MM.1S (cell line): ENCODE measurements at regions not wholly inside any gene's neighbourhood (a gene's known extent, or its start where the extent isn't known, plus 50 kb on each side); places are given as distances from the start of the nearest gene placed in this dataset.

Experiments
- EZH2phosphoT487 ChIP-seq: fragments of 300-600 bp; sonication (generic); IDR thresholded peaks from 2 replicates; pipeline ENCODE4 v1.6.1; 2018; ENCODE audit warnings: antibody characterized with exemption, low read length
- TF ChIP-seq, protein P1 (sequence below): fragments of 300-600 bp; sonication (generic); IDR thresholded peaks from 2 replicates; pipeline ENCODE4 v1.5.1; 2016; ENCODE audit warnings: antibody characterized with exemption, low read length, mixed read lengths

DNA sequence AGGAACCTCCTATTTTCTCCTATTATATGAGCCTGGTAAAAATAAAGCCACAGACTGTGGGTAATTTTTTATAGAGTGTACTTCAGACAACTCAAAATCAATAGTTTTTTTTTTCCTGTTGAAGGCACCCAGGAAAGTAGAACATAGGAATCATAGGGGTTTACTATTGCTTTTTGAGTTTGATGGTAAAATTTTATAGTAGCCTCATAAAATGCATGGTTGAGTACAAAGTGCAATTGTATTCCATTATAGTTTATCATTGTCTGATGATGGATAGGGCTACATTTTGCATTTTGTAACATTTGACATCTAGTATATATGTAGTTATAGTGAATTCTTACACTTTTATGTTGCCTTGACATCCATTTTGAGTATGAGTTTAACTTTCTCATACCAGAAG, 455.0 kb downstream of the STIM2 start:
- TF ChIP-seq, protein P1, sequence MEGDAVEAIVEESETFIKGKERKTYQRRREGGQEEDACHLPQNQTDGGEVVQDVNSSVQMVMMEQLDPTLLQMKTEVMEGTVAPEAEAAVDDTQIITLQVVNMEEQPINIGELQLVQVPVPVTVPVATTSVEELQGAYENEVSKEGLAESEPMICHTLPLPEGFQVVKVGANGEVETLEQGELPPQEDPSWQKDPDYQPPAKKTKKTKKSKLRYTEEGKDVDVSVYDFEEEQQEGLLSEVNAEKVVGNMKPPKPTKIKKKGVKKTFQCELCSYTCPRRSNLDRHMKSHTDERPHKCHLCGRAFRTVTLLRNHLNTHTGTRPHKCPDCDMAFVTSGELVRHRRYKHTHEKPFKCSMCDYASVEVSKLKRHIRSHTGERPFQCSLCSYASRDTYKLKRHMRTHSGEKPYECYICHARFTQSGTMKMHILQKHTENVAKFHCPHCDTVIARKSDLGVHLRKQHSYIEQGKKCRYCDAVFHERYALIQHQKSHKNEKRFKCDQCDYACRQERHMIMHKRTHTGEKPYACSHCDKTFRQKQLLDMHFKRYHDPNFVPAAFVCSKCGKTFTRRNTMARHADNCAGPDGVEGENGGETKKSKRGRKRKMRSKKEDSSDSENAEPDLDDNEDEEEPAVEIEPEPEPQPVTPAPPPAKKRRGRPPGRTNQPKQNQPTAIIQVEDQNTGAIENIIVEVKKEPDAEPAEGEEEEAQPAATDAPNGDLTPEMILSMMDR = no peak
- TF ChIP-seq EZH2phosphoT487 = no peak
